ENCODE measurements at regions not wholly inside any gene's neighbourhood (a gene's known extent, or its start where the extent isn't known, plus 50 kb on each side); places are given as distances from the start of the nearest gene placed in this dataset.

DNA sequence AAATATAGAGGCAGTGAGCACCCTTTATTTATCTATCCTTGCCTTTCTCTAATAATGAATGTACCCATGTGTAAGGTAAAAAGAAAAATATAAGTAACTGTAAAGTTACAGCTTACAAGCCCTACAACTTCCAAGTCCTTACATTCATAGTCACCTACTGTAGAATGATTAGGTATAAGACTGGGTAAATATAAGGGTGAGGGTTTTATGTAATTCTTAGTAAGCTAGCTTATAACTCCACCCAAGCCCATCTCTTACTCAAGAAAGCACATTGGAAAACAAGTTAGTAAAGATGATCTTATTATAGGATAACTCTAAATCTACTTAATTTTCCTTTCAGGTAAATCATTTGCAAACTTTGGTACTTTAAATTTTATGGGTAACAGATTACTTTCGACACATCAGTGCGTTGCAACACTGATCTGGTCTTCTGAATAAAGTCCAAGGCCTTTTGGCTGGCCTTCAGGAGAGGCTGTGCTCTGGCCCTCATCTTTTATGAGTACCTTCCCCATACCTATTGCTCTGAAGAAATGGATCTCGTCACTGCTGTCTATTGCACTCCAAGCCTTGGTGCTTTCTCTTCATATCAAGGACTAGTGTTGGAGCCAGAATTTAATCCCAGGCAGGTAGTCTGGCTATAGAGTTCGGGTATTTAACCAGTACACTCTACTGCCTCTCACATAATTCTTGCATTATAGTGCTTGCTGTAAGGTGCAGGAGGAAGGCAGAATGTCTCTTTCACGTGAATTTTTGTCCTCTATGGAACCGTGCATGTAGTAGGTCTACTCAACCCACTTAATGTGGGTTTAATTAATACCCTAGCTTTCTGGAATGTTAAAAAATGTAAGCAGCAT, 443.6 kb upstream of the AR start:
- TF ChIP-seq POLR2A (IDR thresholded peaks at IDR 0.05; ENCODE audit: low read depth, low read length), result no peak
- TF ChIP-seq POLR2AphosphoS5 (IDR thresholded peaks at IDR 0.05; ENCODE audit: low read depth, low read length), result no peak
- no peak for TF ChIP-seq POU2F2 (IDR thresholded peaks at IDR 0.05; ENCODE audit: low read depth, low read length)
